IMR-90 (cell line): ENCODE measurements at regions not wholly inside any gene's neighbourhood (a gene's known extent, or its start where the extent isn't known, plus 50 kb on each side); places are given as distances from the start of the nearest gene placed in this dataset.

ENCODE experiments used
- ATAC-seq: fragments of 200-7000 bp; cut with Tn5 transposase; 2 replicates; pipeline ENCODE4 v1.9.1; 2020; ENCODE audit warnings: low read depth, mild to moderate bottlenecking, moderate library complexity
- BruUV-seq: library from RNA; stranded (reverse); fragments of 400-500 nt; replicated peaks from 2 replicates; lab custom pipeline; 2021; lab: Mats Ljungman, UMichigan
- CTCF ChIA-PET: fragments of 300-600 bp; formaldehyde crosslinking; extraction: SDS; loops from one replicate; lab custom pipeline; 2021; ENCODE audit warnings: antibody characterized with exemption; lab: Yijun Ruan, JAX
- POLR2A ChIA-PET: fragments of 300-600 bp; sonication (Branson Sonifier 250); formaldehyde crosslinking; loops from one replicate; lab custom pipeline; 2022; ENCODE audit warnings: antibody characterized with exemption; ENCODE audit not compliant: unreplicated experiment; lab: Charles Lee
- DNase-seq: peaks from one replicate; pipeline ENCODE4 v3.0.0; 2013
- H2AFZ ChIP-seq: replicated peaks from 2 replicates; pipeline ENCODE3; 2013; ENCODE audit warnings: low read length, mild to moderate bottlenecking; ENCODE audit not compliant: poor library complexity
- H2AK5ac ChIP-seq: 2 replicates; pipeline ENCODE4 v1.6.1; 2013; ENCODE audit warnings: low read depth, low read length, inconsistent platforms
- H2AK9ac ChIP-seq: replicated peaks from 2 replicates; pipeline ENCODE3; 2013; ENCODE audit warnings: mild to moderate bottlenecking, low read depth, low read length, moderate library complexity; ENCODE audit not compliant: poor library complexity
- H2BK120ac ChIP-seq: 2 replicates; pipeline ENCODE4 v1.6.1; 2013; ENCODE audit warnings: low read depth, low read length, inconsistent platforms
- H2BK15ac ChIP-seq: 3 replicates; pipeline ENCODE4 v1.6.1; 2013; ENCODE audit warnings: low read depth, low read length, inconsistent platforms
- H2BK20ac ChIP-seq: 2 replicates; pipeline ENCODE4 v1.6.1; 2013; ENCODE audit warnings: low read depth, mild to moderate bottlenecking, inconsistent platforms, low read length, moderate library complexity
- H2BK5ac ChIP-seq: 2 replicates; pipeline ENCODE4 v1.6.1; 2013; ENCODE audit warnings: mild to moderate bottlenecking, low read depth, low read length, inconsistent platforms; ENCODE audit not compliant: poor library complexity, severe bottlenecking
- H3K14ac ChIP-seq: replicated peaks from 2 replicates; pipeline ENCODE4 v1.6.1; 2013; ENCODE audit warnings: low read depth, low read length, inconsistent platforms
- H3K18ac ChIP-seq: 2 replicates; pipeline ENCODE4 v1.6.1; 2013; ENCODE audit warnings: low read depth, low read length, control low read depth
- H3K23ac ChIP-seq: 2 replicates; pipeline ENCODE4 v1.6.1; 2013; ENCODE audit warnings: low read depth, low read length, inconsistent platforms
- H3K27ac ChIP-seq: 2 replicates; pipeline ENCODE4 v1.5.1; 2013; ENCODE audit warnings: mild to moderate bottlenecking, control low read depth, low read length; ENCODE audit not compliant: insufficient read depth
- H3K27me3 ChIP-seq: 2 replicates; pipeline ENCODE4 v1.6.1; 2013; ENCODE audit warnings: low read length; ENCODE audit not compliant: control insufficient read depth, insufficient read depth
- H3K36me3 ChIP-seq: 2 replicates; pipeline ENCODE4 v1.6.1; 2013; ENCODE audit warnings: low read length, mixed read lengths; ENCODE audit not compliant: control insufficient read depth, insufficient read depth
- H3K4ac ChIP-seq: 2 replicates; pipeline ENCODE4 v1.6.1; 2013; ENCODE audit warnings: low read depth, low read length, inconsistent platforms
- H3K4me1 ChIP-seq: 2 replicates; pipeline ENCODE4 v1.6.1; 2013; ENCODE audit warnings: low read length, mixed read lengths; ENCODE audit not compliant: control insufficient read depth, insufficient read depth
- H3K4me2 ChIP-seq: 2 replicates; pipeline ENCODE4 v1.6.1; 2013; ENCODE audit warnings: low read depth, mild to moderate bottlenecking, control low read depth, low read length, moderate library complexity
- H3K4me3 ChIP-seq: 2 replicates; pipeline ENCODE4 v1.5.1; 2013; ENCODE audit warnings: low read depth, mild to moderate bottlenecking, control low read depth, low read length, moderate library complexity; ENCODE audit not compliant: insufficient read depth
- H3K56ac ChIP-seq: 2 replicates; pipeline ENCODE4 v1.6.1; 2013; ENCODE audit warnings: low read length, inconsistent platforms; ENCODE audit not compliant: insufficient read depth; ENCODE audit errors: extremely low read depth
- H3K79me1 ChIP-seq, 2 experiments: 2 replicates each; pipeline ENCODE4 v1.6.1; 2013; ENCODE audit warnings: low read length in 2 of 2, inconsistent platforms in 1 of 2, low read depth in 1 of 2
- H3K9ac ChIP-seq: 2 replicates; pipeline ENCODE4 v1.6.1; 2013; ENCODE audit warnings: low read depth, low read length, control low read depth
- H3K9me1 ChIP-seq: 2 replicates; pipeline ENCODE4 v1.6.1; 2013; ENCODE audit warnings: low read length, inconsistent platforms; ENCODE audit not compliant: insufficient read depth
- H3K9me3 ChIP-seq: 2 replicates; pipeline ENCODE4 v1.6.1; 2013; ENCODE audit warnings: low read length; ENCODE audit not compliant: control insufficient read depth, insufficient read depth
- H4K20me1 ChIP-seq: 2 replicates; pipeline ENCODE4 v1.6.1; 2013; ENCODE audit warnings: low read length, inconsistent platforms; ENCODE audit not compliant: insufficient read depth
- H4K5ac ChIP-seq: 2 replicates; pipeline ENCODE4 v1.6.1; 2013; ENCODE audit warnings: mild to moderate bottlenecking, low read depth, low read length, control low read depth
- H4K8ac ChIP-seq, 2 experiments: 2 replicates each; pipeline ENCODE4 v1.6.1; 2013; ENCODE audit warnings: low read depth in 2 of 2, low read length in 2 of 2, control low read depth in 1 of 2, inconsistent platforms in 1 of 2
- H4K91ac ChIP-seq: 2 replicates; pipeline ENCODE4 v1.6.1; 2013; ENCODE audit warnings: low read depth, low read length, inconsistent platforms; ENCODE audit not compliant: insufficient read depth
- BHLHE40 ChIP-seq: fragments of 150-350 bp; IDR thresholded peaks from 2 replicates; pipeline ENCODE4 v1.6.1; 2016; ENCODE audit warnings: mild to moderate bottlenecking, low read depth, low read length
- CEBPB ChIP-seq: IDR thresholded peaks from 2 replicates; pipeline ENCODE4 v1.6.1; 2012; ENCODE audit warnings: low read depth, low read length, improper control_type of control experiment
- CHD1 ChIP-seq: IDR thresholded peaks from 2 replicates; pipeline ENCODE4 v1.6.1; 2012; ENCODE audit warnings: low read depth, low read length, improper control_type of control experiment
- ELK1 ChIP-seq: fragments of 150-350 bp; IDR thresholded peaks from 2 replicates; pipeline ENCODE4 v1.6.1; 2016; ENCODE audit warnings: low read depth, mild to moderate bottlenecking, low read length, moderate library complexity, borderline replicate concordance
- FOS ChIP-seq: fragments of 150-350 bp; IDR thresholded peaks from 2 replicates; pipeline ENCODE4 v1.6.1; 2016; ENCODE audit warnings: low read depth, low read length
- MAFK ChIP-seq: IDR thresholded peaks from 2 replicates; pipeline ENCODE4 v1.6.1; 2012; ENCODE audit warnings: low read depth, low read length, improper control_type of control experiment
- MAZ ChIP-seq: IDR thresholded peaks from 2 replicates; pipeline ENCODE4 v1.6.1; 2012; ENCODE audit warnings: low read depth, mild to moderate bottlenecking, low read length, improper control_type of control experiment, moderate library complexity, borderline replicate concordance
- MXI1 ChIP-seq: IDR thresholded peaks from 2 replicates; pipeline ENCODE4 v1.6.1; 2012; ENCODE audit warnings: low read depth, mild to moderate bottlenecking, low read length, moderate library complexity, borderline replicate concordance
- NFE2L2 ChIP-seq: fragments of 150-350 bp; IDR thresholded peaks from 2 replicates; pipeline ENCODE4 v1.6.1; 2016; ENCODE audit warnings: low read depth, mild to moderate bottlenecking, low read length
- POLR2A ChIP-seq: IDR thresholded peaks from 2 replicates; pipeline ENCODE4 v1.6.1; 2012; ENCODE audit warnings: mild to moderate bottlenecking, low read depth, low read length
- RAD21 ChIP-seq: IDR thresholded peaks from 2 replicates; pipeline ENCODE4 v1.6.1; 2012; ENCODE audit warnings: low read length, improper control_type of control experiment
- RCOR1 ChIP-seq: IDR thresholded peaks from 2 replicates; pipeline ENCODE4 v1.6.1; 2012; ENCODE audit warnings: mild to moderate bottlenecking, low read length, improper control_type of control experiment; ENCODE audit not compliant: insufficient replicate concordance
- RFX5 ChIP-seq: IDR thresholded peaks from 2 replicates; pipeline ENCODE4 v1.8.0; 2012; ENCODE audit warnings: low read depth, mild to moderate bottlenecking, low read length, moderate library complexity
- SMC3 ChIP-seq: fragments of 150-350 bp; IDR thresholded peaks from 2 replicates; pipeline ENCODE4 v1.6.1; 2016; ENCODE audit warnings: low read depth, mild to moderate bottlenecking, antibody characterized with exemption, low read length, moderate library complexity
- WGBS, 2 experiments: methylation state at CpG; one replicate each; pipeline versions ENCODE4 v1.1.5 to v1.1.7; 2013; ENCODE audit warnings: missing lambda C conversion rate in 2 of 2; ENCODE audit not compliant: insufficient read length in 1 of 2; ENCODE audit errors: extremely low coverage in 2 of 2; 5-methylcytosine and 5-hydroxymethylcytosine counted together
- dilution Hi-C: fragments of 300-500 bp; cut with HindIII; formaldehyde crosslinking; loops from one replicate; pipeline ENCODE4 v1.14.3; 2018; ENCODE audit warnings: low sequenced_read_pairs; ENCODE audit not compliant: unreplicated experiment
- in situ Hi-C: fragments of 300-500 bp; cut with MboI; formaldehyde crosslinking; loops from 3 replicates; pipeline ENCODE4 v1.14.3; 2019; ENCODE audit warnings: low sequenced_read_pairs, inconsistent platforms, mixed read lengths
- intact Hi-C: fragments of 100-400 bp; cut with micrococcal nuclease; formaldehyde crosslinking; loops from 2 replicates; pipeline ENCODE4 v1.10.0; 2022
- TF ChIP-seq, protein P1 (sequence below): conservative IDR thresholded peaks from 2 replicates; pipeline ENCODE4 v1.5.1; 2012; ENCODE audit warnings: mild to moderate bottlenecking, low read depth, low read length, improper control_type of control experiment
- TF ChIP-seq, protein P2 (sequence below): fragments of 150-350 bp; IDR thresholded peaks from 2 replicates; pipeline ENCODE4 v1.6.1; 2017; ENCODE audit warnings: mild to moderate bottlenecking, antibody characterized with exemption, low read length, low read depth

- Histone ChIP-seq H3K79me1 (no peaks in the 10 kb centered on the region), H2BK20ac (peak overlapping the region; percentile 4; the same call in 1 of the 2 replicates), H4K8ac (no peak overlapping the region), H4K5ac (no peak overlapping the region), H3K4me2 (no peak overlapping the region), H2BK120ac (0 out of 2 replicates have a peak overlapping the region, but pooled peaks have one; percentile 26), H3K23ac (no peak overlapping the region), H3K9me1 (peaks cover 3% of the 10 kb centered on the region; the same call in 1 of the 2 replicates), H3K4me3 (no peak overlapping the region), H2BK5ac (no peak overlapping the region), H3K14ac (no peak overlapping the region), H4K20me1 (no peaks in the 10 kb centered on the region), H3K27ac (no peak overlapping the region), H3K4me1 (no peaks in the 10 kb centered on the region), H3K36me3 (no peaks in the 10 kb centered on the region), H2AK5ac (no peak overlapping the region), H3K9ac (no peak overlapping the region), H3K18ac (no peak overlapping the region), H3K9me3 (peaks cover 6% of the 10 kb centered on the region), H2BK15ac (no peak overlapping the region), H3K27me3 (no peaks in the 10 kb centered on the region), H3K56ac (no peak overlapping the region), H2AFZ (no peak overlapping the region), H4K91ac (no peak overlapping the region), H3K4ac (no peak overlapping the region), H2AK9ac (no peak overlapping the region)
- in situ Hi-C loops (no loop called here), dilution Hi-C loops (no loop called here), intact Hi-C loops (no loop called here)
- DNase-seq (no peak), ATAC-seq (no peak)
- TF ChIP-seq CEBPB (no peak), FOS (no peak), NFE2L2 (no peak), BHLHE40 (no peak), POLR2A (no peak), MAFK (no peak), RAD21 (no peak), SMC3 (no peak), RFX5 (no peak), ELK1 (no peak), MXI1 (no peak), CHD1 (no peak), MAZ (no peak), RCOR1 (no peak)
- TF ChIP-seq, protein P1, sequence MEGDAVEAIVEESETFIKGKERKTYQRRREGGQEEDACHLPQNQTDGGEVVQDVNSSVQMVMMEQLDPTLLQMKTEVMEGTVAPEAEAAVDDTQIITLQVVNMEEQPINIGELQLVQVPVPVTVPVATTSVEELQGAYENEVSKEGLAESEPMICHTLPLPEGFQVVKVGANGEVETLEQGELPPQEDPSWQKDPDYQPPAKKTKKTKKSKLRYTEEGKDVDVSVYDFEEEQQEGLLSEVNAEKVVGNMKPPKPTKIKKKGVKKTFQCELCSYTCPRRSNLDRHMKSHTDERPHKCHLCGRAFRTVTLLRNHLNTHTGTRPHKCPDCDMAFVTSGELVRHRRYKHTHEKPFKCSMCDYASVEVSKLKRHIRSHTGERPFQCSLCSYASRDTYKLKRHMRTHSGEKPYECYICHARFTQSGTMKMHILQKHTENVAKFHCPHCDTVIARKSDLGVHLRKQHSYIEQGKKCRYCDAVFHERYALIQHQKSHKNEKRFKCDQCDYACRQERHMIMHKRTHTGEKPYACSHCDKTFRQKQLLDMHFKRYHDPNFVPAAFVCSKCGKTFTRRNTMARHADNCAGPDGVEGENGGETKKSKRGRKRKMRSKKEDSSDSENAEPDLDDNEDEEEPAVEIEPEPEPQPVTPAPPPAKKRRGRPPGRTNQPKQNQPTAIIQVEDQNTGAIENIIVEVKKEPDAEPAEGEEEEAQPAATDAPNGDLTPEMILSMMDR = no peak
- TF ChIP-seq, protein P2, sequence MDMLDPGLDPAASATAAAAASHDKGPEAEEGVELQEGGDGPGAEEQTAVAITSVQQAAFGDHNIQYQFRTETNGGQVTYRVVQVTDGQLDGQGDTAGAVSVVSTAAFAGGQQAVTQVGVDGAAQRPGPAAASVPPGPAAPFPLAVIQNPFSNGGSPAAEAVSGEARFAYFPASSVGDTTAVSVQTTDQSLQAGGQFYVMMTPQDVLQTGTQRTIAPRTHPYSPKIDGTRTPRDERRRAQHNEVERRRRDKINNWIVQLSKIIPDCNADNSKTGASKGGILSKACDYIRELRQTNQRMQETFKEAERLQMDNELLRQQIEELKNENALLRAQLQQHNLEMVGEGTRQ = no peak
- WGBS, 2 experiments = no CpG with 5 or more reads among the region's 5 CpGs
- ChIA-PET CTCF (no interaction called here), POLR2A (no interaction called here)
- no TSS peak for BruUV-seq
These were observed 340.1 kb downstream of the BCKDHB start for GRCh38 chr6:80446454-80447045.
